NCI-H1105 (cell line): ENCODE measurements at regions not wholly inside any gene's neighbourhood (a gene's known extent, or its start where the extent isn't known, plus 50 kb on each side); places are given as distances from the start of the nearest gene placed in this dataset.
"Not testable (repeated sequence)": the region's sequence is repeated elsewhere in the genome, so short reads cannot be mapped to it uniquely, and the experiment has no call there.

ENCODE experiments used
- DNase-seq: peaks from one replicate; lab custom pipeline; 2025; lab: John Stamatoyannopoulos, UW

- DNase-seq = no peak
Observed at GRCh38 chr6:74953708-74954107, 252.1 kb downstream of the COL12A1 start.

- no peak for DNase-seq
Observed at GRCh38 chr6:74946961-74947360, 258.9 kb downstream of the COL12A1 start.

- no peak for DNase-seq
Observed at GRCh38 chr6:74942130-74942529, 263.7 kb downstream of the COL12A1 start.

GRCh38 chr6:74941424-74941823 is 264.4 kb downstream of the COL12A1 start:
- no peak for DNase-seq

GRCh38 chr6:74939721-74940620 is 265.9 kb downstream of the COL12A1 start:
- no peak for DNase-seq

- no peak for DNase-seq
Observed at GRCh38 chr6:74939151-74939708, 266.6 kb downstream of the COL12A1 start.

GRCh38 chr6:74937936-74938335 is 267.9 kb downstream of the COL12A1 start:
- DNase-seq = no peak

- DNase-seq = no peak
Observed at GRCh38 chr6:74936886-74937285, 269.0 kb downstream of the COL12A1 start.

- DNase-seq = no peak
Observed at GRCh38 chr6:74932232-74932888, 273.5 kb downstream of the COL12A1 start.

GRCh38 chr6:74931558-74931957 is 274.3 kb downstream of the COL12A1 start:
- DNase-seq = no peak

GRCh38 chr6:74928203-74928602 is 277.6 kb downstream of the COL12A1 start:
- DNase-seq = no peak

GRCh38 chr6:74927299-74927698 is 278.6 kb downstream of the COL12A1 start:
- DNase-seq = no peak

GRCh38 chr6:74925683-74926082 is 280.2 kb downstream of the COL12A1 start:
- DNase-seq = no peak

GRCh38 chr6:74914888-74915287 is 291.0 kb downstream of the COL12A1 start:
- no peak for DNase-seq

GRCh38 chr6:74912234-74912633 is 293.6 kb downstream of the COL12A1 start:
- no peak for DNase-seq

- DNase-seq = no peak
Observed at GRCh38 chr6:74902846-74903245, 303.0 kb downstream of the COL12A1 start.

GRCh38 chr6:74902089-74902488 is 303.8 kb downstream of the COL12A1 start:
- DNase-seq = no peak

- DNase-seq = no peak
Observed at GRCh38 chr6:74901576-74901975, 304.3 kb downstream of the COL12A1 start.

GRCh38 chr6:74899416-74899815 is 306.4 kb downstream of the COL12A1 start:
- DNase-seq = no peak

- no peak for DNase-seq
Observed at GRCh38 chr6:74892091-74892490, 313.8 kb downstream of the COL12A1 start.

GRCh38 chr6:74891349-74891831 is 314.5 kb downstream of the COL12A1 start:
- no peak for DNase-seq

- no peak for DNase-seq
Observed at GRCh38 chr6:74889635-74890034, 316.2 kb downstream of the COL12A1 start.

GRCh38 chr6:74888741-74889140 is 317.1 kb downstream of the COL12A1 start:
- DNase-seq = not testable (repeated sequence)
